Fibroblast of lung (primary cell): ENCODE measurements at regions not wholly inside any gene's neighbourhood (a gene's known extent, or its start where the extent isn't known, plus 50 kb on each side); places are given as distances from the start of the nearest gene placed in this dataset.

Experiments used
- DNase-seq, 2 donors: peaks; one replicate each; pipeline versions ENCODE4 v3.0.0 to v3.0.0-alpha.2; 2010; ENCODE audit warnings: low read depth in 2 of 2
- H2AFZ ChIP-seq: 2 replicates; pipeline ENCODE4 v1.5.1; 2012; ENCODE audit warnings: low read length, control low read depth, inconsistent platforms
- H3K27ac ChIP-seq: 2 replicates; pipeline ENCODE4 v1.5.1; 2011; ENCODE audit warnings: low read length, control low read depth; ENCODE audit not compliant: insufficient read depth
- H3K27me3 ChIP-seq: 2 replicates; pipeline ENCODE4 v1.5.1; 2011; ENCODE audit warnings: mild to moderate bottlenecking, low read length; ENCODE audit not compliant: control insufficient read depth, insufficient read depth
- H3K36me3 ChIP-seq: 2 replicates; pipeline ENCODE4 v1.5.1; 2011; ENCODE audit warnings: low read length; ENCODE audit not compliant: control insufficient read depth, insufficient read depth
- H3K4me1 ChIP-seq: 2 replicates; pipeline ENCODE4 v1.5.1; 2011; ENCODE audit warnings: low read length; ENCODE audit not compliant: control insufficient read depth, insufficient read depth; ENCODE audit errors: extremely low read depth
- H3K4me2 ChIP-seq: 2 replicates; pipeline ENCODE4 v1.5.1; 2011; ENCODE audit warnings: low read length, control low read depth; ENCODE audit not compliant: insufficient read depth; ENCODE audit errors: extremely low read depth
- H3K4me3 ChIP-seq, 4 experiments: fragments of 200-600 bp in 1 of 4; sonication (generic) in 1 of 4; replicated peaks in 1 of 4; 2 replicates each; pipeline ENCODE4 v1.5.1; 2011 to 2016; ENCODE audit warnings: low read length in 4 of 4, low read depth in 3 of 4, mild to moderate bottlenecking in 3 of 4, control low read depth in 2 of 4, inconsistent platforms in 1 of 4, mixed read lengths in 1 of 4; ENCODE audit not compliant: insufficient read depth in 1 of 4; ENCODE audit errors: control extremely low read depth in 1 of 4
- H3K79me2 ChIP-seq: 2 replicates; pipeline ENCODE4 v1.5.1; 2012; ENCODE audit warnings: mild to moderate bottlenecking, low read length, inconsistent platforms; ENCODE audit not compliant: control insufficient read depth, insufficient read depth
- H3K9ac ChIP-seq: 2 replicates; pipeline ENCODE4 v1.5.1; 2011; ENCODE audit warnings: mild to moderate bottlenecking, low read length, control low read depth; ENCODE audit not compliant: insufficient read depth
- H3K9me3 ChIP-seq: 2 replicates; pipeline ENCODE4 v1.5.1; 2012; ENCODE audit warnings: low read depth, low read length; ENCODE audit not compliant: control insufficient read depth, insufficient read depth
- H4K20me1 ChIP-seq: 2 replicates; pipeline ENCODE4 v1.5.1; 2011; ENCODE audit warnings: low read length; ENCODE audit not compliant: control insufficient read depth, insufficient read depth; ENCODE audit errors: extremely low read depth
- CTCF ChIP-seq, 2 donors: IDR thresholded peaks in 1 of 2; conservative IDR thresholded peaks in 1 of 2; 1 replicate in 1 of 2; 2 replicates in 1 of 2; pipeline ENCODE4 v1.5.1; 2011 to 2012; ENCODE audit warnings: low read length in 2 of 2, control low read depth in 1 of 2, inconsistent platforms in 1 of 2, low read depth in 1 of 2, mild to moderate bottlenecking in 1 of 2
- EZH2 ChIP-seq: IDR thresholded peaks from 2 replicates; pipeline ENCODE4 v1.5.1; 2012; ENCODE audit warnings: low read length, control low read depth, mild to moderate bottlenecking; ENCODE audit errors: missing control alignments

- Histone ChIP-seq H3K79me2 (no peaks in the 10 kb centered on the region), H3K9me3 (no peaks in the 10 kb centered on the region), H3K4me2 (no peak overlapping the region), H2AFZ (no peak overlapping the region), H3K4me3 (no peak overlapping the region), H4K20me1 (no peaks in the 10 kb centered on the region), H3K9ac (no peak overlapping the region), H3K4me1 (no peaks in the 10 kb centered on the region), H3K27me3 (no peaks in the 10 kb centered on the region), H3K27ac (no peak overlapping the region), H3K36me3 (no peaks in the 10 kb centered on the region)
- no peak for DNase-seq
- TF ChIP-seq EZH2 (no peak), CTCF (conservative IDR thresholded peaks at IDR 0.05 in 1 of 2, IDR thresholded peaks at IDR 0.05 in 1 of 2; ENCODE audit: low read depth in 1 of 2, low read length in 2 of 2) (no peak)
Observed at GRCh38 chr15:81957698-81958097, 88.1 kb downstream of the MEX3B start.

- H3K36me3 ChIP-seq, result no peaks in the 10 kb centered on the region
- DNase-seq, result peak; percentile 22
- H3K9ac ChIP-seq, result no peak overlapping the region
- no peak overlapping the region for H3K4me3 ChIP-seq
- H2AFZ ChIP-seq, result no peak overlapping the region
- TF ChIP-seq EZH2 (no peak), CTCF (conservative IDR thresholded peaks at IDR 0.05 in 1 of 2, IDR thresholded peaks at IDR 0.05 in 1 of 2; ENCODE audit: low read depth in 1 of 2, low read length in 2 of 2) (no peak)
- no peaks in the 10 kb centered on the region for H4K20me1 ChIP-seq
- H3K4me2 ChIP-seq, result no peak overlapping the region
- H3K27me3 ChIP-seq, result no peaks in the 10 kb centered on the region
- no peaks in the 10 kb centered on the region for H3K9me3 ChIP-seq
- no peaks in the 10 kb centered on the region for H3K4me1 ChIP-seq
- H3K79me2 ChIP-seq, result no peaks in the 10 kb centered on the region
- no peak overlapping the region for H3K27ac ChIP-seq
Observed at GRCh38 chr15:81955382-81956062, 90.3 kb downstream of the MEX3B start.

- H3K79me2 ChIP-seq, result no peaks in the 10 kb centered on the region
- TF ChIP-seq EZH2 (no peak), CTCF (conservative IDR thresholded peaks at IDR 0.05 in 1 of 2, IDR thresholded peaks at IDR 0.05 in 1 of 2; ENCODE audit: low read depth in 1 of 2, low read length in 2 of 2) (no peak)
- no peaks in the 10 kb centered on the region for H4K20me1 ChIP-seq
- no peak overlapping the region for H3K9ac ChIP-seq
- no peak overlapping the region for H2AFZ ChIP-seq
- H3K4me3 ChIP-seq, result no peak overlapping the region
- no peaks in the 10 kb centered on the region for H3K9me3 ChIP-seq
- no peak for DNase-seq
- no peak overlapping the region for H3K27ac ChIP-seq
- H3K4me2 ChIP-seq, result no peak overlapping the region
- H3K4me1 ChIP-seq, result no peaks in the 10 kb centered on the region
- H3K36me3 ChIP-seq, result no peaks in the 10 kb centered on the region
- H3K27me3 ChIP-seq, result no peaks in the 10 kb centered on the region
Observed at GRCh38 chr15:81954158-81954783, 91.5 kb downstream of the MEX3B start.
